HK-2 (cell line): ENCODE measurements at regions not wholly inside any gene's neighbourhood (a gene's known extent, or its start where the extent isn't known, plus 50 kb on each side); places are given as distances from the start of the nearest gene placed in this dataset.

Experiments used
- DNase-seq: peaks from one replicate; pipeline ENCODE4 v3.0.0-alpha.2; 2018; ENCODE audit not compliant: unreplicated experiment

- DNase-seq = no peak
Measured at GRCh38 chr11:70926543-70927201, 325.7 kb downstream of the SHANK2 start.

DNA sequence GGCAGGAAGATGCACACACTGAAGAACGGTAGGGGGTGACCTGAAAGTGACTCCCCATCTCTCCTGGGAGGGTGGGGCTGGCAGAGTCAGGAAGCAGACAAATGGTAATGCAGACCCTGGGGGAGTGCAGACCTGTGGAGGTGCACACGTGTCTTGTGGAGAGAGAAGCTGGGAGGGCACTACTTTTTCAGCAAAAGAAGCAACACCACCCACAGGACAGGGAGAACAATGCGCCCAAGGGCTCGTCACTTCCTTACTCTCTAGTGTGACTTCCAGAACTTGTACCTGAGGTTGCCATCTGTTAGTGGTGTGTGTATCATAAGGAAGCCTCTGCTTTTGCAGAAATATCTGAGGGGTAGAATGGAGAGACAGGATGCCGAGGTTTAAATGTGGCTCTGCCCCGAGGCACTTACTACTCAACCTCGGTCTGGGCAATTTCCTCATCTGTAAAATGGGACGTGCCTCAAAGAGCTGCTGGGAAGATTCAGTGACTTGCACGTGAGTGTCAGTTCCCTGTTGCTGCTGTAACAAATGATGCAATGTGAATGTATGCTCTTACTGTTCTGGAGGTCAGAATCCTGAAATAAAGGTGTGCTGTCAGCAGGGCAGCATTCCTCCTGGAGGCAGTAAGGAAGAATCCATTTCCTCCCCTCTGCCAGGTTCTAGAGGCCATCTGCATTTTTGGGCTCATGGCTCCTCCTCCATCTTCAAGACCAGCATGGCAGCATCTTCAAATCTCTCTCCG is 323.4 kb downstream of the SHANK2 start:
- no peak for DNase-seq

DNA sequence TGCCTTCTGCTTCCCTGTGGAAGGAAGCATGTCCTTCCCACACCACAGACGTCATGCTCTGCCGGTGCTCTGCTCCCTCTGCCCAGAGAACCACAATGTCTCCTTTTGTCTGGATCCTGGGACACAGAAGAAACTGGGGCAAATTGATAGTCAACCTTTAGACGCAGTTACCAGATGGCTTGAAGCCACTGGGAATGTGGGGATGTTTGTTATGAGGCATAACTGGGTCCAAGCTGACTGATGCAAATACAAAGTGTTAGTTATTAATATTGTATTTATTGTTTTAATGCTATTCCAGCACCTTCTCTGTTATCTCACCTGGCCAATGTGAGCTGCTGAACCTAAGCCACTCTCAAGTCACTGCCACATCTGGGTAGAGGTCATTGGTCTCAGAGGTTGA is 322.2 kb downstream of the SHANK2 start:
- DNase-seq = no peak

- DNase-seq = no peak
Measured at GRCh38 chr11:70931430-70931829, 320.9 kb downstream of the SHANK2 start.

GRCh38 chr11:70933981-70934583 is 318.3 kb downstream of the SHANK2 start:
- DNase-seq = no peak

GRCh38 chr11:70935006-70935768 is 317.2 kb downstream of the SHANK2 start:
- DNase-seq = no peak

DNA sequence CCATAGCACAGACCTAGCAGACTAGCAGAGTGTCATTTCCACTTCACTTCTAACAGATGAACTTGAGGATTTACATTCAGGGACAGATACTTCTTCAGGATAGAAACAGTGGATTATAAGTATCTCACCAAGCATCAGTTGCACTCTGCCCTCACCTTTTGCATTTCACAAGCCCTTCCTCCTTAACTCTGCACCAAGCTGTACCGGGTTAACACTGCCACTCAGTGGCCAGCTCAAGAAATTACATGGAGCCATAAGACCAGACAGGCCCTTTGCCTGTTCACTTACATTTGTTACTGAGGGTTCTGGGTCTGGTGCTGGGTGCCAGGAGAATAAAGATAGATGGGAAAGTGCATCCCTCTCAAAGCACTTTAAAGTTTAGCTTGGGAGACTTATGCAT is 309.8 kb downstream of the SHANK2 start:
- no peak for DNase-seq

DNA sequence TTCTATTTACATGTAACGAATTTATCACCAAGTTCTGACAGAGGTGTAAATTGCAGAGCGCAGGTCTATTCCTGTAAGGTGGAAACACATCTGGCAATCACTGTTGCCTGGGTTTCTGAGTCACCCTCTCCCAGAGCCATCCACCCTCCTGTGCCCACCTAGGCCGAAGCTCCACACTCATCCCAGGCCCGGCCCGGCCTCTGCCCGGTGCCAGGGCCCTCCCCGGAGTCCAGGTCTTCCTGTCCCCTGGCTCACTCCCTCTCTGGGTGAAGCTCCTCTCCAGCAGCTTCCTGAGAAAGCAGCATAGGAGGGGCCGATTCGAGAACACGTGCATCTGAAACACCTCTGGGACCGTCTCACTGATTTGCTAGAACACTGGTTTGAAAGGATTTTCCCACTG is 308.2 kb downstream of the SHANK2 start:
- no peak for DNase-seq

DNA sequence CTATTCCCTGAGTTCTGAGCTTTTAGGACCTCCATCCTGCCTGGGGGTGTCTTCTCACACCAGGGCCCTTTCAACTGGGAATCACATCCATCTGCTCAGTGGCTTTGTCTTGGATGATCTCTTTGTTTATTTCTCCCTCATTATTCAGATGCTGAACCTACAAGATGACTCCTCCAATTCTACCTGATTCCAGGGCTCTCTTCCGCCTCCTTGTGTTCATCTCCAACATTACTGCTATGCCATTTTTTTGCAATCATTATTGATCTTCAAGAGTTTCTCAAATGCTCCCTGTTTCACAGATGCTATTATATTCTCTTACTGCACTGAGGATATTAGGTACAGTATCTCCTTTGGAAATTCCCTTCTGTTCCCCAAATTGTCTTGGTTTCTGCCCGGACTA is 307.7 kb downstream of the SHANK2 start:
- DNase-seq = no peak

- no peak for DNase-seq
Measured at GRCh38 chr11:70948398-70948797, 304.0 kb downstream of the SHANK2 start.

DNA sequence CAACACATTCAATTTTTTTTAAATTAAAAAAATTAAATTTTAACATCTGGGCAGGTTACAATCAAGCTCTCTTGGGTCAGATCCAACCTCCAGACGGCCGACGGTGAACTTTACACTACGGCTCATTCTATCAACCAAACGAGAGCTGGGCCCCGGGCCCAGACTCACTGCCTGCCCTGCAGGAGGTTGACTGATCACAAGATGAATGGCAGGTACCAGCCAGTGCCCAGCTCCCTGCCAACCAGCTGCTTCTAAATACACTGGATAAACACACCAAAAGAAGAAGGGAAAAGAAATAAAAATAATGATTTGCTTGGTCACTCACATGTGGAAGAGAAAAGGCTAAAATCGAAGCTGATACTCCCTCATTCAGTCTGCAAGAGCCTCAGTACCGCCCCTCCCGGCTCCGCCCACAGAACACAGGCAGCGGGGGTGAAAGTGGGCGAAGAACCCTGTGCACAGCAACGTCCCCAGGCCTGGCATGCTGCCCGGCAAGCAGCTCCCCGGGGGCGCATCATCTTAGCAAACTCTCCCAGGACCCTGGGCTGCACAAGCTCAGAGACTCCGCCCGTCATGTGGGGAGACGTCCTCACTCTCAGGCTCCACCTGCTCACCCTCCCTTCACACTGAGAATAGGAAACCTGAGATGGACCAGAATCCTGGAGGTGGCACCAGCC is 303.4 kb downstream of the SHANK2 start:
- no peak for DNase-seq

DNA sequence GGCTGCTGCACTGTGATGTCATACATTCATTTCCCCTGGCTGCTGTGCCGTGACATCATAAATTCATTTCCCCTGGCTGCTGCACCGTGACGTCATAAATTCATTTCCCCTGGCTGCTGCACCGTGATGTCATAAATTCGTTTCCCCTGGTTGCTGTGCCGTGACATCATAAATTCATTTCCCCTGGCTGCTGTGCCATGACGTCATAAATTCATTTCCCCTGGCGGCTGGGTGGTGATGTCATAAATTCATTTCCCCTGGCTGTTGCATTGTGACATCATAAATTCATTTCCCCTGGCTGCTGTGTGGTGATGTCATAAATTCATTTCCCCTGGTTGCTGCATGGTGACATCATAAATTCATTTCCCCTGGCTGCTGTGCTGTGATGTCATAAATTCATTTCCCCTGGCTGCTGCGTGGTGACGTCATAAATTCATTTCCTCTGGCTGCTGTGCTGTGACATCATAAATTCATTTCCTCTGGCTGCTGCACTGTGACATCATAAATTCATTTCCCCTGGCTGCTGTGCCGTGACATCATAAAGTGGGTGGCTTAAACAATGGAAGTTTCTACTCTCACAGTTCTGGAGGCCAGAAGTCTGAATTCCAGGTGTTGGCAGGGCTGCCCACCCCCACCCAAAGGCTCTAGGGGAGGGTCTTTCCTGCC is 301.1 kb downstream of the SHANK2 start:
- DNase-seq = no peak

- DNase-seq = no peak
Measured at GRCh38 chr11:70952191-70952590, 300.2 kb downstream of the SHANK2 start.

DNA sequence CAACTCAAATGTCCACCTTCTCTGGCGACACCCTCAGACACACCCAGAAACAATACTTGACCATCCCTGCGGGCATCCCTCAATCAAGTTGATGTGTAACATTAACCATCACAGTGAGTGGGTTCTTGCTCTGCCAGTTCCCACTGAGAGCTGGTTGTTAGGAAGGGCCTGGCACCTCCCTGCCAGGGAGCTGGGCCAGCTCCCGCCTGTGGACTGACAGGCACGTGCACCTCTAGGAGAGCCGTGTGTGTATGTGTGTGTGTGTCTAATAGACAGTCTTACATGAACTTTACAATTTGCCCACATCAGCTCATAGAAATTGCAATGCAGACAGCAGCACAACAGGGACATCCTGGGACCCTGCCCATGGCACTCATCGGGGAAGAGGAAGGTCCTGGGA is 298.7 kb downstream of the SHANK2 start:
- no peak for DNase-seq

DNA sequence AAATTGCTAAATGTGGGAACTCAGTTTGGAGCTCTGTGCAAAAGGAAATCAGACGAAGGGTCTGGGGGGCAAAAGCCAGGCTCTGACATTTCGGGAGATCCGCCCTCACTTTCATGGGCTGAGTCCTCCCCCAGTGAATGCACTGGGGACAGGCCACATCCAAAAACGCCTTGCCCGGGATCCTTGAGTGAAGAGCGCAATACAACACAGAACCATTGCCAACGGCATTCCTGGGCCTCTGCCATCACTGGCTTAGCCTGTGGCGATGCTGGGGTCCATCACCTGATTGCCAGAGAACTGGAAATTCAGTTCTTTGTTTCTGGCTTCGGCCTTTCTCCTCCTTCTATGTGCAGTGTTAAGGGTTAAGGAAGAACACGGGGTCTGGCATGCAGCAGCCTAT is 297.9 kb downstream of the SHANK2 start:
- DNase-seq = no peak
